ENCODE measurements at regions not wholly inside any gene's neighbourhood (a gene's known extent, or its start where the extent isn't known, plus 50 kb on each side); places are given as distances from the start of the nearest gene placed in this dataset.

DNA sequence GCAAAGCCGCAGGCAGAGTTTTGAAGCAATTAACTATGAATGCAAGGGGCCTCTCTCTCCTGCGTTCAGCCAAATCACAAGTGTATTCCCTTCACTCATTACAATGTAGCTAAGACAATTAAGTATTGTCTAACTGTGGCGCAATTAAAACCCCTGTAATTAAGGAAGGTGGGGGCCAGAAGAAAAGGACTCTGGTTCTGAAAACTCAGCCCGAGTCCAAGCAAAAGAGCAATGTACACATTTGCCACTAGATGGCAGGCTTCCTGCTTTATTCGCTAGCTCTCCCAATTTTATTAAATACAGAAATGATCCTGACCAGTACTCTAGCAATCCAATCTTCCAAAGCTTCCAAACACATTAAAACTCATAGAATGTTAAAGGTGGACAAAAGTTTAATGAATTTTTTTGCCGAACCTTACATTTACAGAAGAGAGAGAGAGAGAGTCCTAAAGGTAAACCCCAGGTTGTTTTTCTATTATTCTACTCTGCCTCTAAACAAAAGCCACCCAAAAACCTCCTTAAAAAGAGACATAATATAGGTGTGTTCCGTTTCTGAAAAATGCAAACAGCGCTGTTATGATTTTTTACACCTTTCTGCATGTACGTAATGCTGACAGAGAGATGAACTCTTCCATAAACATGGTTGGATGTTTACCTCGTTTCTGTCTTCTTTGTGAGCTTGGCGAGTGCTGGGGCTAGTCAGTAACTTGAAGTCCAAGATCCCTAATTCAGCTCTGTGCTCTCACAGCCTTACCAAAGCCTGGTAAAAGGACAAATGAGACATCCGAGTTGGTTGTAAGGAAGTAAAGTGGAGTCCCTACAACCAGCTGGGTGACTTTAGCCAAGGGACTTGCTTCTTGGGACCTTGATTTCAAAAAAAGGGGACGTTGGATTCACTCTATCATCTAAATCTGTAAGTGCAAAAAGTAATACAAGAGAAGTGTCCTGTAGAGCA is 50.9 kb upstream of the VASH1 start:
- Histone ChIP-seq H3K4me2 (no peak overlapping the region), H3K27me3 (no peaks in the 10 kb centered on the region), H3K27ac (no peak overlapping the region), H2AFZ (replicated peaks) (peak overlapping the region; percentile 48), H3K36me3 (no peaks in the 10 kb centered on the region), H3F3A (ENCODE audit: low read depth) (peaks cover 4% of the 10 kb centered on the region), H3K79me2 (ENCODE audit: low read depth) (no peaks in the 10 kb centered on the region), H3K9me3 (ENCODE audit: low read depth) (no peaks in the 10 kb centered on the region), H3K9ac (no peak overlapping the region), H3K4me1 (peaks cover 6% of the 10 kb centered on the region), H3K4me3 (no peak overlapping the region), H4K20me1 (ENCODE audit: low read depth) (no peaks in the 10 kb centered on the region)
- Mint-ChIP-seq H3K4me3 (no peak overlapping the region), H3K27ac (peak overlapping the region; percentile 77), H3K4me1 (peaks cover 6% of the 10 kb centered on the region), H3K36me3 (no peaks in the 10 kb centered on the region), H3K27me3 (ENCODE audit: insufficient read depth, low read depth) (no peaks in the 10 kb centered on the region), H3K9me3 (peaks cover 8% of the 10 kb centered on the region)
- TF ChIP-seq EZH2phosphoT487 (IDR thresholded peaks at IDR 0.05): no peak
- TF ChIP-seq, protein P1, sequence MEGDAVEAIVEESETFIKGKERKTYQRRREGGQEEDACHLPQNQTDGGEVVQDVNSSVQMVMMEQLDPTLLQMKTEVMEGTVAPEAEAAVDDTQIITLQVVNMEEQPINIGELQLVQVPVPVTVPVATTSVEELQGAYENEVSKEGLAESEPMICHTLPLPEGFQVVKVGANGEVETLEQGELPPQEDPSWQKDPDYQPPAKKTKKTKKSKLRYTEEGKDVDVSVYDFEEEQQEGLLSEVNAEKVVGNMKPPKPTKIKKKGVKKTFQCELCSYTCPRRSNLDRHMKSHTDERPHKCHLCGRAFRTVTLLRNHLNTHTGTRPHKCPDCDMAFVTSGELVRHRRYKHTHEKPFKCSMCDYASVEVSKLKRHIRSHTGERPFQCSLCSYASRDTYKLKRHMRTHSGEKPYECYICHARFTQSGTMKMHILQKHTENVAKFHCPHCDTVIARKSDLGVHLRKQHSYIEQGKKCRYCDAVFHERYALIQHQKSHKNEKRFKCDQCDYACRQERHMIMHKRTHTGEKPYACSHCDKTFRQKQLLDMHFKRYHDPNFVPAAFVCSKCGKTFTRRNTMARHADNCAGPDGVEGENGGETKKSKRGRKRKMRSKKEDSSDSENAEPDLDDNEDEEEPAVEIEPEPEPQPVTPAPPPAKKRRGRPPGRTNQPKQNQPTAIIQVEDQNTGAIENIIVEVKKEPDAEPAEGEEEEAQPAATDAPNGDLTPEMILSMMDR (IDR thresholded peaks at IDR 0.05): peak; percentile 84
- peak; percentile 66 for DNase-seq (ENCODE audit: low spot score)
